ENCODE measurements at regions not wholly inside any gene's neighbourhood (a gene's known extent, or its start where the extent isn't known, plus 50 kb on each side); places are given as distances from the start of the nearest gene placed in this dataset.
"Not testable (repeated sequence)": the region's sequence is repeated elsewhere in the genome, so short reads cannot be mapped to it uniquely, and the experiment has no call there.

DNA sequence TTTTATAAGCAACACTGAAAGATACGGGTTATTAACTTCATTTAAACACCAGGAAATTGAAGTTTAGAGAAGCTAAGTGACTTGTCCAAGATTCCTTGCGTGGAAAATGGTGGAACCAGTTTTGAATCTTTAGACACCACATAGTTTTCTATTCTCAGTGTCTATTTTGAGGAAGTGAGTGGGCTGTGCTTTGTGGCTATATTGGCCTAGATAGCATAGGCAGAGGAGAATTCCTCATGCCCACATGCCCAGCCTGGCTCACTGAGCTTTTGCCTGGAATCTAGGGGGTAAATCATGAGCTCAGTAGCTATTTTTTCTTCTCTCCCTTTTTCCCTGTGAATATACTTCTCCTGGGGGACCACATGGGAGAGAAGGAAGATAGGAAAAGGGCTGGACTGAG lies 431.3 kb downstream of the HS3ST3B1 start:
- DNase-seq (ENCODE audit: low spot score), result no peak

DNA sequence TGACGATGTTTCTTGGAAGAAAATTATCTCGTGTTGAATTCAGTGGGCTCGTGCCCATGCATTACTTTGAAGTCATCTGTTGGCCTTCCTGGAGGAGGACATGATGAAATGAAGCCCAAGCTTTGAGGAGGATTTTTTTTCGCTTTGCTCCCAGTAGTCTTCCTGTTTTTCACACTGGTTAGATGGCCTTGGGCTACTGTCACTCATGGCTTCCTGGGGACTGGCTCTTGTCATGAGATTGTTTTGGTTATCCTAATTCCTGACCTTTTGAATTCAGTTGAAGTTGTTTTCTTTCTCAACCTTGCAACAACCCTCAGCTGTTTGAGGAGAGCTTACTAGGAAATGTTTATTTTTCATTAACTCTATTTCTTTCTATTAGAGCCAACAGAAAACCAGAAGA lies 430.7 kb downstream of the HS3ST3B1 start:
- DNase-seq (ENCODE audit: low spot score), result no peak

DNA sequence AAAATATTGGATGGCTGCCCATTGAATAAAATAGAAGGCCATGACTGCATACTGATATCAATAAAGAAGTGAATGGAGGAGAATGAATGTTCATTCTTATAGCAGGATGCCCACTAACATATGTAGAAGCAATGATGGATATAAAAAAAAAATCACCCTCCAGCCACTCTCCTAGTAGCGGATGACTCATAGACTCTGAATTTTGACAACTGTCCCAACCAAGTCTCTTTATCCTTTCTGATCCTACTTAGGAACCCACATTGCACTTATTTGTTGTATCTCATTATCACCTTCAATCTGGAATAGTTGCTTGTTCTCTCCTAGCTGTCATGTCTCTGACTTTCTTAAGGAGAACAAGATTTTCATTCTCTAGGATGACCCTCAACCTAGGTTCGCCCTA lies 429.9 kb downstream of the HS3ST3B1 start:
- DNase-seq (ENCODE audit: low spot score), result no peak

DNA sequence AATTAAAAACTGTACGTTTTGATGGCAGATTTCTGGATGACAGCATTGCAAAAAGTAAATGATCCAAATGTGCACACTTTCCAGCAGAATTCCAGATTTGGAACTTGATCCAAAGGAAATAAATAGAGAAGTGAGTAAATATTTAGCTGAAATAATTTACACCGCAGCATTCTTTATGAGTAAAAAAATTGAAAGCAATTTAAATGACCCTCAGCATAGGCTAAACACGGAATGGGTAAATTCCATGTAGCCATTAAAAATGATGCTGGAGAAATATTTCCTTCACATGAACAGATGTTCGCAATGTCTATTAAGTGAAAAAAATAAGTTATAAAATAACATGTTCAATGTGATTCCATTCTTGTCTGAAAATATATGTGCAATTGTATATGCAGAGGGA lies 424.8 kb downstream of the HS3ST3B1 start:
- DNase-seq (ENCODE audit: low spot score), result no peak

DNA sequence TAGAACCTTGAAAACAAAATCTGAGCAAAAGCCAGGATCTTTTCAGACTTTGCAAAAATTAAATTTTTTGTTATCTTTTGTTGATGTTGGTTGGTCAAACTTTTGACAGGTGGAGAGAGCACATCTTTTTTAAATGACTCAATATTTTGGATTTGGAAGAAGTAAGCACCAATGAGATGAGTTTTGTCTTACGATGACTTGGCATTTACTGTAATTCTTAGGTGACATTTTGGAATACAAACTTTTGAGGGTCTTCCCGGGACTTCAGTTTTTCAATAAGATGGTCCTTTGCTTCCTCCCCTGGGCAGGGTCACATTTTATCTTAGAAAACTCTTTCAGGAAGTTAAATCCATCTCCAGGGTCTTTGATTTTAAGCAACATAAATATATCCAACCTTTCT lies 423.9 kb downstream of the HS3ST3B1 start:
- DNase-seq (ENCODE audit: low spot score), result no peak

DNA sequence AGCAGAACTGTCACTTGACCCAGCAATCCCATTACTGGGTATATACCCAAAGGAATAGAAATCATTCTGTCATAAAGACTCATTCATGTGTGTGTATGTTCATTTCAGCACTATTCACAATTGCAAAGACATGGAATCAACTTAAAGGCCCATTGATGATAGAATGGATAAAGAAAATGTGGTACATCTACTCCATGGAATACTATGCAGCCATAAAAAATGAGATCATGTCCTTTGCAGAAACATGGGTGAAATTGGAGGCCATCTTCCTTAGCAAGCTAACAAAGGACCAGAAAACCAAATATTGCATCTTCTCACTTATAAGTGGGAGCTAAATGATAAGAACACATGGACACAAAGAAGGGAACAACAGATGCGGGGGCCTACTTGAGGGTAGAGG lies 422.5 kb downstream of the HS3ST3B1 start:
- DNase-seq (ENCODE audit: low spot score), result not testable (repeated sequence)

DNA sequence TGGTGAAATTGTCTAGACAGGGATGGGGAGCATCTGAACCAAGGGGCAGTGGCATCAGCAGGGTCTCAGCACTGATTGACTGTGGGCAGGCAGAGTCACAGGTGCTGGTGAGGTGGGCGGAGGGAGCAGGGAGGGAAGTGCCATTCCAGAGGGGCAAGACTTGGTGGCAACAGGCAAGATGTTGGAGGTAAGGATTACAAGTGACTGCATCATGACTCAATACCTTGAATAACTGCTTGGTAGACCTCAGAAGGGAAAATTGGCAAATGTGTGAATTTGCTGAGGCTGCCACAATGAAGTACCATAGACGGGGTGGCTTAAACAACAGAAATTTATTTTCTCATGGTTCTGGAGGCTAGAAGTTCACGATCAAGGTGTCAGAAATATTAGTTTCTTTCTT lies 419.1 kb downstream of the HS3ST3B1 start:
- no peak for DNase-seq (ENCODE audit: low spot score)

DNA sequence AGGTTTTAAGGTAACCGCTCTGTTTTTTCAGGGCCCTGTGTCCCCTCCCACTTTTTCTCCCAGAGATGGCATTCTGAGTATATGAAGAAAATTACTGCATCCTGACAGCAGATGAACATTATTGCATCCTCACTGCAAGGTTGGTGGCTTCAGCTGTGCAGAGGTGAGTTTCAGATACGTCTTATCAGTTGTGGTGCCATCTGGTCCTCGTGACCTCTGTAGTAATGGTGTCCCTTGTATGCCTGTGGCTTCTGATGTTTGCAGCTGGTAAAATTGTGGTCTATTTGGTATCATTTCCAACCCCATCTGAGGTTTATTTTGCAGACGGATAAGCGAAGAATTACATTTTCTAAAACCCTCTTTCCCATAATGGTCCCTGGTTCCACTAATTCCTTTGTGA lies 417.0 kb downstream of the HS3ST3B1 start:
- DNase-seq (ENCODE audit: low spot score), result no peak

DNA sequence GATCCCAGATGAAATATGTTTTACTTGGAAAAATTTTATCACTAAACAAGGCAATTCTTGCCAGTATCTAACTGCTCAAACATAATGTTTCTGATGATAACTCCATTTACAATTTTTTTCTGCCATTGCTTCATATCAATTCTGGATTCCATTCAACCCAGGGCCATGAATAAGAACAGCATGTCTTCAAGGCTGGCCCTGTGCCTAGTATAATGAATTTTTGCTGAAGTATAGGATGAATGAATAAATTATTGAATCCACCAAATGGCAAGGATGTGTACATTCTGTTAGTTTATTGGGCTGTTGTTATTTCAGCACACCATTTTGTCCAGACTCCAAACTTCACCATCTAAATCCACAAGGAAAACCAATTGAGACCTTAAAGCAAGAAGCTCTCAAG lies 414.7 kb downstream of the HS3ST3B1 start:
- no peak for DNase-seq (ENCODE audit: low spot score)

DNA sequence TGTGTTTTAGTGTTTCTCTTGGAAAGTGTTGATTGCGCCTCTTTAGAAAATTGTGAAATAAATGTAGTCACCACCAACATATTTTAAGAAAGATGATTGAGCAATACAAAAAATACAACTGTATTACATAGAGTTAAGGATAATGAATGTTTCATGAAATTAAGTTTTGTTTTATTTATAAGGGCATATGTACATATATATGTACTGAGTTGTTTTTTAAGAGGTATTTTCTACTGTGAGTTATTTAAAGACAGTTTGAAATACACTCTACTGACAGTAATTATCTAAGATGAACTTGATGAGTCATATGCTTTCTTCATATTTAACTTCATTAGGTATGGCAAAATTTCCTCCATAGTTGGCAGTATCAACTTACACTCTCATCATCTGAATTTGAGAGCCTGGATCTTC lies 411.7 kb downstream of the HS3ST3B1 start:
- DNase-seq (ENCODE audit: low spot score), result no peak

DNA sequence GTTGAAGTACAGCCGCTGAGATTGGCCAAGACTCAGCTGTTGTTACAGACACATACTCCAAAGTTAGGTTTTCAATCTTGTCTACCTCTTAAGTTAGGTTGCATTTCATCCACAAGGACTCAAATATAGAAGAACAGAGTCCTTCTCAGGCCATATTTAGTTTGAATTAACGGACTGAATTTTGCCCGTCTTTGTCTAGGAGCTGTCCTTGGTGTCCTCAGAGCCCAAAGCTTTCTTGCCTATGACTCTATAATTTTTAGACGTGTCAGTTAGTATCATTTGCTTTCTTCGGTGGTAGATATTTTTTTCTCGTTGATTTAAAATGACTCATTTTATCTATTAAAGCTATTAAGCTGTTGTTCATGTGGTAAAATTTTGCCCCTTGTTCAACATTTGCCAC lies 403.2 kb downstream of the HS3ST3B1 start:
- no peak for DNase-seq (ENCODE audit: low spot score)

DNA sequence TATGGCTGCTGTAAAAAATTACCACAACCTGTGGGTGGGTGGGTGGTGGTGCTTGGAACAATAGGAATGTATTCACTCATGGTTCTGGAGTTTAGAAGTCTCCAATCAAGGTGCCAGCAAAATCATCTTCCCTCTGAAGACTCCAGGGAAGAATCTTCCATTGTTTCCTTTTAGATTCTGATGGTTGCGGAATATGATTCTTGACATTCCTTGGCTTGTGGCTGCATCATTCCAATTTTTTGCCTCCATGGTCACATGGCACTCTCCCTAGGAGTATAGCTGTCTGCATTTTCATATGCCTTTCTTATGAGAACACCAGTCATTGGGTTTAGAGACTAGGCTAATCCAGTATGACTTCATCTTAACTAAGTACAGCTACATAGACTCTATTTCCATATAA lies 401.0 kb downstream of the HS3ST3B1 start:
- DNase-seq (ENCODE audit: low spot score), result no peak

DNA sequence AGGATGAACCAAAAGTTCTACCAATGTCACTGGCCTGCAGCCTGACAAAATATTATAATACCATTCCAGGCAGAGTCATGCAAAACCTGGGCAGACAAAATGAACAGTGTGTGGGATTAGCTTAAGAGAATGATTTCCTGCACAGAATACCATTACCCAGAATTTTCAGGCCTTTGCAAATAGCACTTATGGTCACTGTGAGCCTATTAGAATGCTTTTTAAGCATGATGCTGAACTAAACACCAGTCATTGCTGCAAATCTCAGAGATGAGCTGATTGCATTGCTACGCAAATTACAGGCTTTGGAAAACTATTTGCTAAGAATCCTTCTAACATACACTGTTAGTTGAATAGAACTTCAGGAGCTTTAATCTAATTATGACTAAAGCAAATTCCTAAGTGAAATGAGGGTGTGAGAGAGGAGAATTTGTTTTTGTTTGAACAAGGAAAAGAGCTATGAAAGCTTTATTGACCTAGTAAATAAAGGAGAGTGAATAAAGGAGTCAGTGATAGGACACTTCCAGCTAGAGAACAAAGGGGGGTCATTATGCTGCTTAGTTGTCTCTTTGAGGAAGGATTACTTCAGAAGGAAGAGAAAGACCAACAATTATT lies 398.8 kb downstream of the HS3ST3B1 start:
- no peak for DNase-seq (ENCODE audit: low spot score)

DNA sequence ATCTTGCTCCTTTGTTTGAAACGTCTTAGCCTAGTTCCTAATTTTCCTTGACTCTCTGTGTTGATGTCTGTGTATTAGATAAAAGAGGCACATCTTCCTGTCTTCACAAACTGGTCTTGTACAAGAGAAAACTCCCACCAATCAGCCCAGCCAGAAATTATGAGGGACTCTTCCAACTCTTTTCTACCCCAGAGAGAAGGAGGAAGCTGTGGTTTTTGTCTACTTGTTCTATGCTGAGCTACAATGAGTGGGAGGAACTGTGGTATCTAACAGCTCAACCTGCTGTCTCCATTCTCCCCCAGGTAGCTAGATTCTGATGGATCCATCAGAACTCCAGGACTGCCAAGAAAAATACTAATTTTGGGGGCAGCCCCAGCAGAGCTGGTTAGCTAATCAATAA lies 392.5 kb downstream of the HS3ST3B1 start:
- DNase-seq (ENCODE audit: low spot score), result no peak

DNA sequence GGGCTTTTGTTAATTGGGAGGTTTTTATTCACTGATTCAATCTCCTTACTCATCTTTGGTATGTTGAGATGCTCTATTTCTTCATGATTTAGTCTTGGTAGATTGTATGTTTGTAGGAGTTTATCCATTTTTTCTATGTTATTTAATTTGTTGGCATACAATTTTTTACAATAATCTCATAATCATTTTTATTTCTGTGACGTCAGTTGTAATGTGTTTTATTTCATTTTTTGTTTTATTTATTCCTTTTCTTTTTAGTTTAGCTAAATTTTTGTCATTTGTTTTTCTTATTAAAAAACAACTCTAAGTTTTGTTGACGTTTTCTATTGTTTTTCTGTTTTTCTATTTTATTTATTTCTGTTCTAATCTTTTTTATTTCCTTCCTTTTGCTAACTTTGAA lies 389.8 kb downstream of the HS3ST3B1 start:
- DNase-seq (ENCODE audit: low spot score), result no peak

DNA sequence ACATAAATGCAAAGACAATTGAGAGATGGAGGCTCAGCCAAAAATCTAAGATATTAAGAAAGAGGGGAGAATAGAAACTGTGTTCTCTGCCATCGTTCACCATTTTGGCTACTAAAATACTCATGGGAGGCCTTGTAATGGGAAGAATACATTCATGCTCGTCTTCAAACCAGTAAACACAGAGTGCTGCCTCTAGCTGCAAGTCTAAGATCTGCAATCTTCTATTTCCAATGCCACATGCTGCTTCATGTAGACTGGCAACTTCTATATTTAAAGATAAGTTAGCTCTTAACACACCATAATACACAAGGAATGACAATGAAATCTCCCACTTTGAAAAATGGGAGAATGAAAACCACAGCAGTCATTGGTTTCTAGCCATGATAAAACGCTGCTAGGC lies 387.3 kb downstream of the HS3ST3B1 start:
- DNase-seq (ENCODE audit: low spot score), result no peak

DNA sequence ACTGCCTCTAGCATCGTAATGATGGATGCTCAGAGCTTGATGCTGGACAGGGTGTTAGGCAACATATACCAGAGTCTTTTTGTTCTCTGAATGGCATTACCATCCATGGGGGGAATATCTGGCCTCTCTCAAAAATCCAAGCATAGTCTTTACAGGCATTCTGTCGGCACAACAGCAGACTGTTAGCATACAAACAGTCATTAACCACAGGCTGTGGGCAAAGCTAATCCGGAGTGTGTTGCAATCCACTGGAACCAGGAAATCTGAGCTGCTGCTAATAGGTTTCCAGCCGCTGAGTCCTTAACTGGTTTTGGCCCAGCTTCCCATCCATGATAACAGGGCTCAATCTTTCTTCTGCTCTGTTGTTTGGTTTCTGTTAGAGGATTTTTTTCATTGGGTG lies 371.9 kb downstream of the HS3ST3B1 start:
- DNase-seq (ENCODE audit: low spot score), result no peak

DNA sequence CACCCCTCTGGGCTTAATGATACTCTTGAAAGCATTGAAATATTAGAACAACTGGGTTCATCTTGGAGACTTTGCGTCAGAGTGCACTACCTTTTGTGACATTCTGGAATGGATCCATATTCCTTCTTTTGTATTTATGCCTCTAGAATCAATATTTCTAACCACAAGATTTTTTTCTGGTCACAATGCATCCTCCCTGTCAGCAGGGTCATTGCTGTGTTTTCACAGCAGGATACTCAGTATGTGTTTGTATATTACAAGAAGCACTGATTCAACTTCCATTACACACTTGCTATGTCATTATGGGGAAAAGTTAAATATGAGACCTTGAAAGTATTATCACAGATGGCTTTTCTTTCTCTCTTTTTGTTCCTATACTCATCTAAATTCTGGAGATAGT lies 370.0 kb downstream of the HS3ST3B1 start:
- DNase-seq (ENCODE audit: low spot score), result no peak

DNA sequence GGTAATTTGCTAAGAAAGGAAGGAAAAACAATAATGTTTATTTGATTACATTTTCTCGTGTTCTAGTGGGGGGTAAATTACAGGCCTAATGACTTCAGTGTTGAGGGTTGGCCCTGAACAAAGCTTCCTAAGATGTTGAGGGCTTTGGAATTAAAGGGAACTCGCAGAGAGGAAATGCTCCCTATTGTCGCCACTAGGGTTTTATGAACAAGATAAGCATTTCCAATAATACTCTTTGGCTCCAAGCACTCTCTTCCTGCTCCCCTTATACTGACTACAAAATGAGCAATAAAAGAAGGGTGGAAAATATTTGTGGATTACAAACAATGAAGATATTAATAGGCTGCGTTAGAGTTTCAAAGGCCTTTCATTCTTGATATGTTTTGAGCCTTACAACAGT lies 363.6 kb downstream of the HS3ST3B1 start:
- DNase-seq (ENCODE audit: low spot score), result no peak

DNA sequence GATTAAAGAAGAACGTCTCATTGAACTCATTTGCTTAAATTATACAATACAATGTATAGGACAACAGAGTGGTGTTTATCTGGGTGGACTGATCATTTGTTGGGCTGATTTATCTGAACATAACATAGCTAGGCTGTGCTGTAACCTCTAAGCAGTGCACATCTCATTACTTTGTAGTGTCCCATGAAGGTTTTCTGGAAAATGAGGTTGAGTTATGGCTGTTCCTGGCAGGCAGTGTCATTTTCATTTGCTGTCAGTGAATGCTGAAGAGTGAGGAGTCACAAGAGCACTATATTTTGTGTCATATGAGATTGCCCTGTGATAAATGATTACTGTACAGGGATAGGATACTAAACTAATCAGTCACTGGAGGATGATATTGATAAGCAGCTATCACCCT lies 340.2 kb downstream of the HS3ST3B1 start:
- DNase-seq (ENCODE audit: low spot score), result no peak

DNA sequence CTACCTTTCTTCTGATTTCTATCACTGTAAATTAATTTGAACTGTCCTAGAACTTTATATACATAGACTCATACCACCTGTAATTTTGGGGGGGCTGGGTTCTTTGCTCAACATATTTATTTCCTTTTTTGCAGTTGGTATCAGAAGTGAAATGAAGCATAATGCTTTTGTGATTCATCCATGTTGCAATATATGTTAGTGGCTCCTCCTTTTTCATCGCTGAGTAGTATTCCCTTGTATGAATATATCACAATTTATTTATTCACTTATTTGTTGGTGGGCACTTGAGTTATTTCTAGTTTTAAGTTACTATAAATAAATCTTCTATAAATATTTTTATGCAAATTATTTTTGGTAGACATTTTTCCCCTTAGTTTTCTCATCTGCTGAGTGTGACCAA lies 336.4 kb downstream of the HS3ST3B1 start:
- DNase-seq (ENCODE audit: low spot score), result no peak

DNA sequence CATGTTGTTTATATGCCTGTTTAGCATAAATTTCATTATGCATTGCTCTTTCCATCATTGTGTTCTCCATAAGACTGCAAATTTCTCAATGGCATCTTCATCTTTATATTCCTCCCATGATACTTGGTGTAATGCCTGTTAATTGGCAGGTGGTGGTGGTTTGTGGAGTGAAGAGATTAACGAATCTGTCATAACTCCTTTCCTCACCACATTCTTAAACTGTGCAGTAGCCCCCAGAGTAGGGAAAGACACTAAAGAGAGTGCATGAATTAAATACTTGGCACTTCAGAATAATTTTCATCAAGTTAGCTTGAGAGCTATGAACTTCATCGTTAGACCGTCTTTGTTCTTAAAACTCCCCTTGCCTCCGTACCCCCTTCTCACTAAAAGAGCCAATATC lies 329.7 kb downstream of the HS3ST3B1 start:
- DNase-seq (ENCODE audit: low spot score), result no peak

DNA sequence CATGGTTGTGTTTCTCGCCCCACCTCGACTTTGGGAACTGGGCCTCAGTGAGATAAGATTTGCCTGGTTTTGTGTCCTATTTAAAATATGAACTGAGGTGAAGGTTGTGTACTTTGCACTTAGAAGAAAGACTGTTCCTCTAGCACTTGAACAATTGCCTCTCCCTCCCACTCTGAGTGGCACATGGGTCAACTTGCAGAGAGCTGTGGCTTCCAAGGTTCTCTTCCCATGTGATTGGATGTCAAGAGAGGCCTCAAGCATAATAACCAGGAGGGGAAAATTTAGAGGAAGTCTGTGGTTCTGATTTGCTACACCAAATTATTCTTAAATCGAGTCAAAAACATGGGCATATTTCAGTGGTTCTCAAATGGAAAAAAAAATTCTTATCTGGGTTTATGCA lies 329.2 kb downstream of the HS3ST3B1 start:
- DNase-seq (ENCODE audit: low spot score), result no peak

DNA sequence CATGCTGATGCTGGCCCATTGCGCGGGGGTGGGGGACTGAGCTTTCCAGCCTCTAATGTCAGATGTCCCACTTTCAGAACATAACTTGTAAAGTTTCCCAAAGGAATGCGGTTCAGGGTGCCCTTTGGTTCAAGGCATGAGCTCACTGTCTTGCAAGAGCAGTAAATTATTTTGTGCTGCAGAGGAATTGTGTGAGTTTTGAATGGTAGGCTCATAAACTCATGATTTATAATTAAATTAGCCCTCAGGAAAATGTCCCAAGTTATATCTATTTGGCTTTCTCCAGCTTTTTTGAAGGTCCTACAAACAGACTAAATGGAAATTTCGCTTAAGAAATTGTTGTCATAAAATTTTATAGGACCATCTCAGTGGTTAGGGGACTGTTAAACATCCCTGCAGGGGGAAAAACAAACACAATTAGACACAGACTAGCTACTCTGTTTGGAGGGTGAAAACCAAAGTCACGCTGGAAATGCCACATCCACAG lies 321.8 kb downstream of the HS3ST3B1 start:
- DNase-seq (ENCODE audit: low spot score), result no peak

Measured in activated CD4-positive, alpha-beta T cell treated with anti-CD3 and anti-CD28 coated beads, Interleukin-2, Interleukin-4, amounts not matched to agents 100 ng/mL and 50 ng/mL, durations not matched to agents 16 hours and 8 hours (primary cell).